ENCODE measurements at regions not wholly inside any gene's neighbourhood (a gene's known extent, or its start where the extent isn't known, plus 50 kb on each side); places are given as distances from the start of the nearest gene placed in this dataset.

DNA sequence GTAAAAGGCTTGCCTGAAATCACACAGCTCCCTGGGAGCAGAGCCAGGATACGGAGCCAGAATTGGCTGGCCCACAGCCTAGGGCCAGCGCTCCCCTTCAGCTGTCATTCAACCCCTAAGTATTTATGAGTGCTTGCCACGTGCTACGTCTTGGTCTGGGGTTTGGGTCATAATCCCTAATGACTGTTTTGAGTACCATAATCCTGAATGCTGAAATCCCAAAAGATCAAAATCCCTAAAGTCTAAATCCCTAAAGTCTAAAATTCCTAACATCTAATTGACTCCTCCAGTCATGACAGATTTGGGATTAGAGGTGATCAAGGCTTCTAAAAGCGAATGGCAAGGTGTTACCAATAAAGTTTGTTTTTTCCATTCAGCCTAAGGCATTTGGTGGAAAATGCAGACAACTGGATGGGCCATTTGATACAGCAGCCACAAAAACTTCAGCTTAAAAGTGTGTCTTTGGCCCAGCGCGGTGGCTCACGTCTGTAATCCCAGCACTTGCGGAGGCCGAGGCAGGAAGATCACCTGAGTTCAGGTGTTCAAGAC, 59.8 kb upstream of the PRR5 start:
- TF ChIP-seq EZH2 (IDR thresholded peaks at IDR 0.05) (no peak), POLR2AphosphoS5 (IDR thresholded peaks at IDR 0.05; ENCODE audit: borderline replicate concordance, low read depth, low read length) (no peak)
